ENCODE measurements at regions not wholly inside any gene's neighbourhood (a gene's known extent, or its start where the extent isn't known, plus 50 kb on each side); places are given as distances from the start of the nearest gene placed in this dataset.

DNA sequence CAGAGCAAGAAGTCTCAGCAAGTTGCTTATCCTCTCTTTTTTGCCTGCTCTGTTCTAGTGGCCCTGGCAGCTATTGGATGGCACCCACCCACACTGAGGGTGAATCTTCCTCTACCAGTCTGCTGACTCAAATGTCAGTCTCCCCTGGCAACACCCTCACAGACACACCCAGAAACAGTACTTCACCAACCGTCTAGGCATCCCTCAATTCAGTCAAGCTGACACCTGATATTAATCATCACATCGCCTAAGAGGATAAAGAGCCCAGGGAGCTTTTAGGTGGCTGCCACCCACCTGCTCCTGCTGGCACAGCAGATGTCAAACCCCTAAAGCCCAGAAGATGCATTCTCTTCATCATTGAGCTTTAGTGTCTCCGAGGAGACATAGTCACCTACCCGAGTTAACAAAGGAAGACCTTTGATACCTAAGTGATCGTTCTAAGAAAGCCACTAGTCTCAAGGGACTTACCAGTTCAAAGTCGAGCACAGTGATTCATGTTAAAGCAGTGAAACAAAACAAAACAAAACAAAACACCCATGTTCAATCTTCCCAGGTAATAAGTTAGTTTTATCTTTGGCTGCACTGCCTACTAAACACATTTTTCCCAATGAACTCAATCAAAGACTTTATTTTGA, 97.7 kb upstream of the KCNQ5 start:
- H3K9me3 Mint-ChIP-seq: no peaks in the 10 kb centered on the region
- WGBS, 2 experiments (ENCODE audit: insufficient coverage in 1 of 2, insufficient read length in 1 of 2): 90% methylated on average over 2 to 6 of the region's 6 CpGs
- no peaks in the 10 kb centered on the region for H3K4me1 ChIP-seq (ENCODE audit: control insufficient read depth, insufficient read depth, low read length)

DNA sequence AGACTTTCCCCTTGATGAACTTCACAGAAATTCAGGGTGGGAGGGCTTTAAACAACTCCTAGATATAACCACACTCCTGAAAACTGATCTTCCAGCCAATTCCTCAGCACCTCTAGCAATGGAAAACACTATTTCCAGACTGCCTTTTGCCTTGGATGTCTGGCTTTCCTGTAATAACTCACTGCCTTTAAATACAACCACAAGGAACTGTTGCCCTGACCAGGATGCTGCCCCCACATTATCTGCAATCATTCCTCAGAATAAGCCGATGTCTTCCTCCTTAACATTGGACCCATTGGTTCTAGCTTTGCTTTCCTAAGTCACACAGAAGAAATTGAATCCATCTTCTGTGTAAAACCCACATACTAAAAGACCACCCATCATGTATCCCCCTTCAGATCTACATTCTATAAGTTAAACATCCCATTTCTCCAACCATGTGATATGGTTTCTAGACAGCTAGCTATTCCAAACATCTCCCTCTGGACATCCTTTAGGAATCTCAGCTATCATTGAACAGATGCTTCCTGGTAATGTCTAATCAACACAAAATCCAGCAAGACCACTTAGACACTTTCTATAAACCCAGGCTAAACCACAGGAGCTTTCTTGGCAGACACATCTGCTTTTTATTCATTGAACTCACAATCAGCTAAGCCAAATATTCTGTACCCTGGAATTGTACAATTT, 95.9 kb upstream of the KCNQ5 start:
- Mint-ChIP-seq H3K4me1 (no peaks in the 10 kb centered on the region), H3K9me3 (no peaks in the 10 kb centered on the region), H3K36me3 (ENCODE audit: low read depth) (no peaks in the 10 kb centered on the region), H3K4me3 (no peak overlapping the region), H3K27ac (no peak overlapping the region), H3K27me3 (ENCODE audit: insufficient read depth) (no peaks in the 10 kb centered on the region)
- Histone ChIP-seq H3K36me3 (ENCODE audit: control insufficient read depth, insufficient read depth, low read length) (no peaks in the 10 kb centered on the region), H3K27me3 (ENCODE audit: control insufficient read depth, insufficient read depth, low read length, poor library complexity, severe bottlenecking) (no peaks in the 10 kb centered on the region), H3K9ac (ENCODE audit: extremely low read depth, low read length, poor library complexity, severe bottlenecking) (no peak overlapping the region), H3K4me1 (ENCODE audit: control insufficient read depth, insufficient read depth, low read length) (no peaks in the 10 kb centered on the region), H3K27ac (ENCODE audit: low read depth, low read length) (no peak overlapping the region), H3K4me3 (ENCODE audit: low read length) (no peak overlapping the region), H3K9me3 (ENCODE audit: control insufficient read depth, low read length) (no peaks in the 10 kb centered on the region)
- TF ChIP-seq CTCF (conservative IDR thresholded peaks at IDR 0.05): no peak
- DNase-seq: no peak
- 91 to 100% methylated on average over 1 of the region's 1 CpG for WGBS, 2 experiments (ENCODE audit: insufficient coverage in 1 of 2, insufficient read length in 1 of 2)

More for the DNA sequence above, 97.7 kb upstream of the KCNQ5 start:
- Mint-ChIP-seq H3K27ac (no peak overlapping the region), H3K36me3 (ENCODE audit: low read depth) (no peaks in the 10 kb centered on the region), H3K27me3 (ENCODE audit: insufficient read depth) (no peaks in the 10 kb centered on the region), H3K4me1 (no peaks in the 10 kb centered on the region), H3K4me3 (no peak overlapping the region)
- H3K4me3 ChIP-seq (ENCODE audit: low read length): no peak overlapping the region
- no peak for TF ChIP-seq CTCF (conservative IDR thresholded peaks at IDR 0.05)
- H3K9me3 ChIP-seq (ENCODE audit: control insufficient read depth, low read length): no peaks in the 10 kb centered on the region
- no peaks in the 10 kb centered on the region for H3K36me3 ChIP-seq (ENCODE audit: control insufficient read depth, insufficient read depth, low read length)
- no peak overlapping the region for H3K9ac ChIP-seq (ENCODE audit: extremely low read depth, low read length, poor library complexity, severe bottlenecking)
- no peak for DNase-seq
- no peaks in the 10 kb centered on the region for H3K27me3 ChIP-seq (ENCODE audit: control insufficient read depth, insufficient read depth, low read length, poor library complexity, severe bottlenecking)
- no peak overlapping the region for H3K27ac ChIP-seq (ENCODE audit: low read depth, low read length)

- Histone ChIP-seq H3K9me3 (ENCODE audit: control insufficient read depth, low read length) (no peaks in the 10 kb centered on the region), H3K27me3 (ENCODE audit: control insufficient read depth, insufficient read depth, low read length, poor library complexity, severe bottlenecking) (no peaks in the 10 kb centered on the region), H3K4me3 (ENCODE audit: low read length) (no peak overlapping the region), H3K27ac (ENCODE audit: low read depth, low read length) (no peak overlapping the region), H3K4me1 (ENCODE audit: control insufficient read depth, insufficient read depth, low read length) (peaks cover 13% of the 10 kb centered on the region), H3K36me3 (ENCODE audit: control insufficient read depth, insufficient read depth, low read length) (no peaks in the 10 kb centered on the region), H3K9ac (ENCODE audit: extremely low read depth, low read length, poor library complexity, severe bottlenecking) (no peak overlapping the region)
- Mint-ChIP-seq H3K4me1 (peaks cover 19% of the 10 kb centered on the region), H3K4me3 (no peak overlapping the region), H3K9me3 (no peaks in the 10 kb centered on the region), H3K36me3 (ENCODE audit: low read depth) (no peaks in the 10 kb centered on the region), H3K27ac (no peak overlapping the region), H3K27me3 (ENCODE audit: insufficient read depth) (no peaks in the 10 kb centered on the region)
- TF ChIP-seq CTCF (conservative IDR thresholded peaks at IDR 0.05): no peak
- DNase-seq: no peak
- 88 to 90% methylated on average over 2 of the region's 2 CpGs for WGBS, 2 experiments (ENCODE audit: insufficient coverage in 1 of 2, insufficient read length in 1 of 2)
These were observed 91.7 kb upstream of the KCNQ5 start for GRCh38 chr6:72530152-72530551.
